ENCODE measurements at regions not wholly inside any gene's neighbourhood (a gene's known extent, or its start where the extent isn't known, plus 50 kb on each side); places are given as distances from the start of the nearest gene placed in this dataset.

- no peaks in the 10 kb centered on the region for H3K9me3 ChIP-seq
- H3K4me3 ChIP-seq (ENCODE audit: low read depth in 1 of 2, low read length in 1 of 2) = no peak overlapping the region
- no peaks in the 10 kb centered on the region for H3K36me3 ChIP-seq
- no peaks in the 10 kb centered on the region for H3K4me1 ChIP-seq (ENCODE audit: control insufficient read depth in 1 of 2, insufficient read depth in 1 of 2, low read depth in 1 of 2, low read length in 1 of 2)
- H3K27me3 ChIP-seq = no peaks in the 10 kb centered on the region
- no peak overlapping the region for H3K27ac ChIP-seq
- TF ChIP-seq CTCF (IDR thresholded peaks at IDR 0.05) = no peak
Observed at GRCh38 chr20:11165789-11166188, 492.0 kb upstream of the JAG1 start.

- H3K27me3 ChIP-seq = no peaks in the 10 kb centered on the region
- no peaks in the 10 kb centered on the region for H3K4me1 ChIP-seq (ENCODE audit: control insufficient read depth in 1 of 2, insufficient read depth in 1 of 2, low read depth in 1 of 2, low read length in 1 of 2)
- no peak overlapping the region for H3K4me3 ChIP-seq (ENCODE audit: low read depth in 1 of 2, low read length in 1 of 2)
- H3K9me3 ChIP-seq = no peaks in the 10 kb centered on the region
- H3K36me3 ChIP-seq = no peaks in the 10 kb centered on the region
- TF ChIP-seq CTCF (IDR thresholded peaks at IDR 0.05) = no peak
- no peak overlapping the region for H3K27ac ChIP-seq
Observed at GRCh38 chr20:11166712-11167111, 492.9 kb upstream of the JAG1 start.

- TF ChIP-seq CTCF (IDR thresholded peaks at IDR 0.05) = no peak
- no peaks in the 10 kb centered on the region for H3K9me3 ChIP-seq
- no peaks in the 10 kb centered on the region for H3K36me3 ChIP-seq
- no peak overlapping the region for H3K27ac ChIP-seq
- H3K27me3 ChIP-seq = no peaks in the 10 kb centered on the region
- H3K4me3 ChIP-seq (ENCODE audit: low read depth in 1 of 2, low read length in 1 of 2) = no peak overlapping the region
- H3K4me1 ChIP-seq (ENCODE audit: control insufficient read depth in 1 of 2, insufficient read depth in 1 of 2, low read depth in 1 of 2, low read length in 1 of 2) = no peaks in the 10 kb centered on the region
Observed at GRCh38 chr20:11168026-11168425, 494.2 kb upstream of the JAG1 start.

- no peak overlapping the region for H3K27ac ChIP-seq
- H3K9me3 ChIP-seq = no peaks in the 10 kb centered on the region
Observed at GRCh38 chr20:11170025-11170424, 496.2 kb upstream of the JAG1 start.

GRCh38 chr20:11170565-11170964, 496.8 kb upstream of the JAG1 start:
- Histone ChIP-seq H3K27ac (no peak overlapping the region), H3K36me3 (no peaks in the 10 kb centered on the region), H3K27me3 (no peaks in the 10 kb centered on the region), H3K9me3 (no peaks in the 10 kb centered on the region), H3K4me3 (ENCODE audit: low read depth in 1 of 2, low read length in 1 of 2) (no peak overlapping the region), H3K4me1 (ENCODE audit: control insufficient read depth in 1 of 2, insufficient read depth in 1 of 2, low read depth in 1 of 2, low read length in 1 of 2) (no peaks in the 10 kb centered on the region)
- no peak for TF ChIP-seq CTCF (IDR thresholded peaks at IDR 0.05)

More at GRCh38 chr20:11170025-11170424, 496.2 kb upstream of the JAG1 start:
- no peak for TF ChIP-seq CTCF (IDR thresholded peaks at IDR 0.05)
- no peak overlapping the region for H3K4me3 ChIP-seq (ENCODE audit: low read depth in 1 of 2, low read length in 1 of 2)
- H3K36me3 ChIP-seq = no peaks in the 10 kb centered on the region
- no peaks in the 10 kb centered on the region for H3K27me3 ChIP-seq
- no peaks in the 10 kb centered on the region for H3K4me1 ChIP-seq (ENCODE audit: control insufficient read depth in 1 of 2, insufficient read depth in 1 of 2, low read depth in 1 of 2, low read length in 1 of 2)

GRCh38 chr20:11172881-11173280, 499.1 kb upstream of the JAG1 start:
- H3K36me3 ChIP-seq = no peaks in the 10 kb centered on the region
- no peak for TF ChIP-seq CTCF (IDR thresholded peaks at IDR 0.05)
- H3K4me3 ChIP-seq (ENCODE audit: low read depth in 1 of 2, low read length in 1 of 2) = no peak overlapping the region
- no peaks in the 10 kb centered on the region for H3K4me1 ChIP-seq (ENCODE audit: control insufficient read depth in 1 of 2, insufficient read depth in 1 of 2, low read depth in 1 of 2, low read length in 1 of 2)
- no peak overlapping the region for H3K27ac ChIP-seq
- H3K9me3 ChIP-seq = no peaks in the 10 kb centered on the region
- no peaks in the 10 kb centered on the region for H3K27me3 ChIP-seq
